Endothelial cell (in vitro differentiated cells): ENCODE measurements at regions not wholly inside any gene's neighbourhood (a gene's known extent, or its start where the extent isn't known, plus 50 kb on each side); places are given as distances from the start of the nearest gene placed in this dataset.

ENCODE experiments used
- DNase-seq: peaks from one replicate; pipeline ENCODE4 v3.0.0; 2021; ENCODE audit warnings: low spot score
- H3K27ac Mint-ChIP-seq: one replicate; pipeline ENCODE4 v1.8.0; 2021; ENCODE audit warnings: mixed read lengths, inconsistent platforms; ENCODE audit not compliant: unreplicated experiment
- H3K27me3 Mint-ChIP-seq: one replicate; pipeline ENCODE4 v1.8.0; 2021; ENCODE audit warnings: mild to moderate bottlenecking, moderate library complexity, mixed read lengths, inconsistent platforms; ENCODE audit not compliant: unreplicated experiment
- H3K36me3 Mint-ChIP-seq: one replicate; pipeline ENCODE4 v1.8.0; 2021; ENCODE audit warnings: mild to moderate bottlenecking, low read depth, mixed read lengths, inconsistent platforms; ENCODE audit not compliant: unreplicated experiment
- H3K4me1 Mint-ChIP-seq: one replicate; pipeline ENCODE4 v1.8.0; 2021; ENCODE audit warnings: mild to moderate bottlenecking, mixed read lengths, inconsistent platforms; ENCODE audit not compliant: unreplicated experiment
- H3K4me3 Mint-ChIP-seq: one replicate; pipeline ENCODE4 v1.8.0; 2021; ENCODE audit warnings: mild to moderate bottlenecking, mixed read lengths, inconsistent platforms; ENCODE audit not compliant: unreplicated experiment
- H3K9me3 Mint-ChIP-seq: one replicate; pipeline ENCODE4 v1.8.0; 2021; ENCODE audit warnings: mixed read lengths, inconsistent platforms; ENCODE audit not compliant: unreplicated experiment
- CTCF ChIP-seq: fragments of 200-600 bp; sonication (generic); IDR thresholded peaks from one replicate; pipeline ENCODE4 v1.5.0; 2021; ENCODE audit warnings: antibody characterized with exemption; ENCODE audit not compliant: unreplicated experiment

- Mint-ChIP-seq H3K27me3 (no peaks in the 10 kb centered on the region), H3K36me3 (no peaks in the 10 kb centered on the region), H3K9me3 (no peaks in the 10 kb centered on the region), H3K4me3 (no peak overlapping the region), H3K4me1 (peaks cover 14% of the 10 kb centered on the region), H3K27ac (no peak overlapping the region)
- TF ChIP-seq CTCF, result no peak
- no peak for DNase-seq
Observed at GRCh38 chr1:199847021-199847420, 180.5 kb upstream of the NR5A2 start.

GRCh38 chr1:199851439-199852140, 175.9 kb upstream of the NR5A2 start:
- no peaks in the 10 kb centered on the region for H3K36me3 Mint-ChIP-seq
- H3K9me3 Mint-ChIP-seq, result no peaks in the 10 kb centered on the region
- H3K4me3 Mint-ChIP-seq, result no peak overlapping the region
- no peak for DNase-seq
- H3K27ac Mint-ChIP-seq, result no peak overlapping the region
- no peak for TF ChIP-seq CTCF
- peaks cover 22% of the 10 kb centered on the region for H3K4me1 Mint-ChIP-seq
- no peaks in the 10 kb centered on the region for H3K27me3 Mint-ChIP-seq

GRCh38 chr1:199854686-199855321, 172.7 kb upstream of the NR5A2 start:
- no peak for DNase-seq

GRCh38 chr1:199855580-199855979, 171.9 kb upstream of the NR5A2 start:
- TF ChIP-seq CTCF, result no peak
- Mint-ChIP-seq H3K9me3 (no peaks in the 10 kb centered on the region), H3K4me3 (no peak overlapping the region), H3K4me1 (peaks cover 48% of the 10 kb centered on the region), H3K27ac (no peak overlapping the region), H3K36me3 (no peaks in the 10 kb centered on the region), H3K27me3 (no peaks in the 10 kb centered on the region)
- no peak for DNase-seq

More at GRCh38 chr1:199854686-199855321, 172.7 kb upstream of the NR5A2 start:
- Mint-ChIP-seq H3K27me3 (no peaks in the 10 kb centered on the region), H3K4me3 (no peak overlapping the region), H3K9me3 (no peaks in the 10 kb centered on the region), H3K27ac (no peak overlapping the region), H3K4me1 (peaks cover 45% of the 10 kb centered on the region), H3K36me3 (no peaks in the 10 kb centered on the region)
- no peak for TF ChIP-seq CTCF

- Mint-ChIP-seq H3K9me3 (no peaks in the 10 kb centered on the region), H3K27me3 (no peaks in the 10 kb centered on the region), H3K36me3 (no peaks in the 10 kb centered on the region), H3K27ac (peak overlapping the region; percentile 74), H3K4me3 (no peak overlapping the region), H3K4me1 (peaks cover 47% of the 10 kb centered on the region)
- TF ChIP-seq CTCF, result no peak
- DNase-seq, result no peak
Observed at GRCh38 chr1:199856216-199856780, 171.2 kb upstream of the NR5A2 start.
